GM12892 (cell line): ENCODE measurements at regions not wholly inside any gene's neighbourhood (a gene's known extent, or its start where the extent isn't known, plus 50 kb on each side); places are given as distances from the start of the nearest gene placed in this dataset.

Experiments
- POLR2A ChIP-seq: IDR thresholded peaks from 2 replicates; pipeline ENCODE4 v1.6.1; 2011; ENCODE audit warnings: low read depth, low read length, control low read depth
- TAF1 ChIP-seq: IDR thresholded peaks from 2 replicates; pipeline ENCODE4 v1.6.1; 2011; ENCODE audit warnings: low read depth, mild to moderate bottlenecking, control low read depth, low read length, borderline replicate concordance

DNA sequence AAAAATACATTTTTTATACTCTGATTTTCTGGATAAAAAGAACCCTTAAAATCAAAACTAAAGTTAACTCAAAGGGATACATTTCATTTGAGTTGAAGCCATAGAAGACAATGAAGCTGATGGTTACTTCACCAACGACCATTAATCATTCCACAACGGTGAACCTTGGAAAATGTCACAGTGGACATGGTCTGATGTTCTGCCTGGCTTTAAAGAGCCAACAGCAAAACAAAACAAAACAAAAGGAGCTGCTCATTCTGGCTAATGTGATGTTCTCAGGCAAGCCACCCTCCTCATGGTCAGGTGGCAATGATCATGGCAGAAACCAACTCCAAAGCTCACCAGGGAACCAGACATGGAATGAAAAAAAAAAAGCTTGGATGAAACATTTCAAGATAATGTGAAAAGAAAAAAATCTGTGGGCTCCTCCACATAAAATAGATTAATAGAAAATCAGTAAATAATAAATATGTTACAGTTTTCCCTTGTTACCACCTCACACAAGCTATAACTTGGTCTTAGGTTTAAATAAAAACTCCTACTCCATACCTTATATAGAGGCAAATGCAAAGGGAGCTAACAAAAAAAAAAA lies 90.1 kb upstream of the SERTAD2 start:
- TF ChIP-seq POLR2A (no peak), TAF1 (no peak)
